WTC11 (cell line): ENCODE measurements at regions not wholly inside any gene's neighbourhood (a gene's known extent, or its start where the extent isn't known, plus 50 kb on each side); places are given as distances from the start of the nearest gene placed in this dataset.
"Not testable (repeated sequence)": the region's sequence is repeated elsewhere in the genome, so short reads cannot be mapped to it uniquely, and the experiment has no call there.

Experiments
- CBFB ChIP-seq: sonication (generic); formaldehyde crosslinking; IDR thresholded peaks from 2 replicates; pipeline ENCODE4 v1.8.1; 2022; ENCODE audit warnings: mild to moderate bottlenecking, low read depth, missing genetic modification reagents
- CTCF ChIP-seq: fragments of 200-600 bp; IDR thresholded peaks from 2 replicates; pipeline ENCODE4 v1.8.0; 2022; ENCODE audit warnings: antibody characterized with exemption
- MAX ChIP-seq: sonication (generic); formaldehyde crosslinking; IDR thresholded peaks from 2 replicates; pipeline ENCODE4 v1.8.0; 2022; ENCODE audit warnings: mild to moderate bottlenecking, missing genetic modification reagents
- SMAD3 ChIP-seq: sonication (generic); formaldehyde crosslinking; IDR thresholded peaks from 2 replicates; pipeline ENCODE4 v1.8.0; 2022; ENCODE audit warnings: missing genetic modification reagents, mild to moderate bottlenecking, borderline replicate concordance
- USF2 ChIP-seq: sonication (generic); formaldehyde crosslinking; IDR thresholded peaks from 2 replicates; pipeline ENCODE4 v1.8.1; 2023; ENCODE audit warnings: mild to moderate bottlenecking, missing genetic modification reagents, moderate library complexity
- ZBTB43 ChIP-seq: sonication (generic); formaldehyde crosslinking; IDR thresholded peaks from 2 replicates; pipeline ENCODE4 v1.8.1; 2023; ENCODE audit warnings: mild to moderate bottlenecking, missing genetic modification reagents
- ZNF121 ChIP-seq: sonication (generic); formaldehyde crosslinking; IDR thresholded peaks from 2 replicates; pipeline ENCODE4 v1.8.0; 2023; ENCODE audit warnings: missing genetic modification reagents
- ZNF317 ChIP-seq: sonication (generic); formaldehyde crosslinking; IDR thresholded peaks from 2 replicates; pipeline ENCODE4 v1.8.1; 2023; ENCODE audit warnings: low read depth, mild to moderate bottlenecking, moderate library complexity, missing genetic modification reagents, borderline replicate concordance

- not testable (repeated sequence) for TF ChIP-seq MAX (CRISPR knock-in tag); CTCF; ZNF317 (CRISPR knock-in tag); SMAD3; CBFB (CRISPR knock-in tag); ZNF121 (CRISPR knock-in tag); USF2 (CRISPR knock-in tag); ZBTB43 (CRISPR knock-in tag)
Measured at GRCh38 chr11:97705441-97705840, 1315.3 kb upstream of the CNTN5 start.
